GM18517 (cell line): ENCODE measurements at regions not wholly inside any gene's neighbourhood (a gene's known extent, or its start where the extent isn't known, plus 50 kb on each side); places are given as distances from the start of the nearest gene placed in this dataset.
A peak's percentile ranks its signal among the peaks of the same experiment; 100 is the strongest.

ENCODE experiments used
- ATAC-seq: cut with Tn5 transposase; IDR thresholded peaks from one replicate; pipeline ENCODE4 v1.9.1; 2021; ENCODE audit warnings: mild to moderate bottlenecking, moderate library complexity; ENCODE audit not compliant: unreplicated experiment

GRCh38 chr13:64985075-64985474, 2245.1 kb downstream of the PCDH9 start:
- ATAC-seq = no peak

GRCh38 chr13:64962404-64962803, 2267.7 kb downstream of the PCDH9 start:
- no peak for ATAC-seq

- ATAC-seq = no peak
Observed at GRCh38 chr13:64959276-64959675, 2270.9 kb downstream of the PCDH9 start.

DNA sequence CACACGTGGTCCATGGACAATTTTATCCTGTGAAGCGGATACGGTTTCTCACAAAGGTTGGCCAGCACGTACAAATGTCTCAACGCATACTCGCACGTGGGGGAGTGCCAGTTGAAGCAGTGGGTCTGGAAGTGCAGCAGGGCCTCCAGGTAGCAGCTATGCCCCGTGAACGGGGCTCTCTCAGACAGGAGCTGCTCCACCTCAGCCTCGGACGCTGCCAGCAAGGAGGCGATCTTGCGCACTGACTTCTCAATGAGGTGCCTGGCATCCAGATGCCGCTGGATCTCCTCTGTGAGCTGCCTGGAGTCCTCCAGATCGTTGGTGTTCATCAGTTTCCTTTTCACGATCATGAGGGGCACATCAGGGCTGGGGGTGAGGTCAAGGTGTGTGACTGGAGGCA, 2272.0 kb downstream of the PCDH9 start:
- no peak for ATAC-seq

GRCh38 chr13:64938660-64939059, 2291.5 kb downstream of the PCDH9 start:
- ATAC-seq = no peak

- ATAC-seq = no peak
Observed at GRCh38 chr13:64937302-64937701, 2292.8 kb downstream of the PCDH9 start.

- ATAC-seq = no peak
Observed at GRCh38 chr13:64936879-64937278, 2293.3 kb downstream of the PCDH9 start.

- ATAC-seq = no peak
Observed at GRCh38 chr13:64935441-64935840, 2294.7 kb downstream of the PCDH9 start.

DNA sequence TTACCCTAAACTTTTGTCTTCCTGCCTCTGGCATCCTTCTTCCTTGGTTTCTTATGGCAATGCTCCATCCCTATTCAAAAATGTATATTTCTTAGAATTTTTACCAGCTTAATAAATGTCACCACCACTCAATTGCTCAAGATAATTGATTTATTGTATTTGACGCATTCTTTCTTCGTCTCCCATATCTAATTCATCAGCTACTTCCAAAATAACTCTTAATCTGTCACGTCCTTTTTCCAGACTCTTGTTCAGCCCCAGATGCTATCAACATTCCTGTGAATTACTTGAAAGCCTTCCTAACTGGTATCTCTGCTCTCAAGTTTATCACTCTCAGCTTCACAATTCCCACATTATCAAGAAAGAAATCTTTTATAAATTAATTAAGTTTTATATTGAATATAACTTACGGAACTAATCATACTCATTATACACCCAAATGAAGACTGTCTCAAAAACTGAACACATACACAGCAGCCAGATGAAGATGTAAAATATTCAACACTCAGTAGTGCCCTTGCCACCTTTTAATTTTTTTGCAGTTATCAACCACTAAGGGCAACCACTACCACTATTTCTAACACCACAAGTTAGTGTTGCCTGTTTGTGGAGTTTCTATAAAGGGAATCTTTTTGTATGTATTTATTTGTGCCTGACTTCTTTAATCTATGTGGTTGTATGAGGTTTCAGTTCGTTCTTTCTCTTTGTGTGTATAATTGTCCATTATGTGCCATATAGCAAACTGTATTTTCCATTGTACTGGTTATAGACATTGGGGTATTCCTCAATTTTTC, 2295.4 kb downstream of the PCDH9 start:
- ATAC-seq = no peak

DNA sequence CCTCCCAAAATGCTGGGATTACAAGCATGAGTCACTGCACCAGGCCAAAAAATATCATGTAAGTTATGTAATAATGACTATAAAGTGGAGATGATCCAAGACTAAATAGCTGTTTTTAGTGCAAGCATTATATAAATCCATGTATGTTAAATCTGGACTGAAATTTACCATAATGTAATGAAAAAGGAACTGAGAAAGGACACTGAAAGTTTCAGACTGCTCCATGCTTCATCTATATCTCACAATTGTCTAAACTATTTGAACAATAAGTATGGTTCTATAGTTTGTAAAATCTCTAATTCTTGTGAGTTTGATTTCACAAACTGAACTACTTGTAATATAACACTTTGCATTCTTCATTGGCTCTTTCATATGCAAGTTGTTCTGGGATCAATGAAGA, 2299.5 kb downstream of the PCDH9 start:
- ATAC-seq = no peak

DNA sequence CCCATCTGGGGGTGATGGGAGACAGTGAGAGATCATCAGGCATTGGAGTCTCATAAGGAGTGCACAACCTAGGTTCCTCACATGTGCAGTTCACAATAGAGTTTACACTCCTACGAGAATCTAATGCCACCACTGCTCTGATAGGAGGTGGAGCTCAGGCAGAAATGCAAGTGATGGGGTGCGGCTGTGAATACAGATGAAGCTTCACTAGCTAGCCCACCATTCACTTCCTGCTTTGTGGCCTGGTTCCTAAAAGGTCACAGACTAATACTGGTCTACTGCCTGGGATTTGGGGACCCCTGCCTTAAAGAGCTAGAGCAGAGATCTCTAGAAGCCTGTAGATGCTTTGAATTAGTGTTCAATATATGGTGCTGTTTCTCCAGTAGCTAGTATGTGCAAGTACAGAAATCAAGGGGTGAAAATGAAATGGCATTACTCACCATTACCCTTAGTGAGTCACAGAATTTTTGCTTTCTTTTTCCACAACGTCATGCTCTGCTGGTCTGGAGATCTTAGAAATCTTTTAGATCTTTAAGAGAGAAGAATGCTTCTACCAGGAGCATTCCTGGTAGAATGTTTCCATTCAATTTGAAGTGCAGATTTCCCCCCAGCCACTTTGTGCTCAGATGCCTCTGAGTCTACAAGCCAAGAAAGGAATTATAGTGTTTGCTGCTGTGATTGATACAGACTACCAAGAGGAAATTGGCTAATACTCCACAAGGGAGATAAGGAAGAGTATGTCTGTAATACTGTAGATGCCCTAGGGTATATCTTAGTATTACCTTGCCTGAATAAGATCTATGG, 2301.2 kb downstream of the PCDH9 start:
- peak; percentile 56 for ATAC-seq

DNA sequence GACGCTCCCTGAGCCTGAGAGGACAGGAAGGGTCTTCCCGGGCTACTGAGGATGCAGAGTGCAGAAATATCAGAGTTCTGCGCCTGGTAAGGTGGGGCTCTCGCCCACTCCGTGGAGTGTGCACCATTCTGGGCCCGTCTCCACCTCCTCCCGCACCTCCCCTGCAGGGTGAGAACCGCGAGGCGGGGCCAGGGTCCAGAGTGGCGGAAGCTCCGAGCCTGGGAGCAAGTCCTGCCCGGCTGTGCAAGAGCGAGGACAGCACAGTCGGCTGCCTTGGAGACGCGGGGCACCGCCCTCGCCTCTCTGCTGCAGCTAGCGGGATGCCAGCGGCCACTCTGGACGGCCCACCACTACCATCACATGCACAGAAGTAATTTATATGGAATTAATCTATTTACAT, 2304.4 kb downstream of the PCDH9 start:
- no peak for ATAC-seq

- ATAC-seq = no peak
Observed at GRCh38 chr13:64925284-64925683, 2304.9 kb downstream of the PCDH9 start.

- no peak for ATAC-seq
Observed at GRCh38 chr13:64924401-64924800, 2305.7 kb downstream of the PCDH9 start.

GRCh38 chr13:64917566-64917965, 2312.6 kb downstream of the PCDH9 start:
- no peak for ATAC-seq

- no peak for ATAC-seq
Observed at GRCh38 chr13:64912141-64912540, 2318.0 kb downstream of the PCDH9 start.

DNA sequence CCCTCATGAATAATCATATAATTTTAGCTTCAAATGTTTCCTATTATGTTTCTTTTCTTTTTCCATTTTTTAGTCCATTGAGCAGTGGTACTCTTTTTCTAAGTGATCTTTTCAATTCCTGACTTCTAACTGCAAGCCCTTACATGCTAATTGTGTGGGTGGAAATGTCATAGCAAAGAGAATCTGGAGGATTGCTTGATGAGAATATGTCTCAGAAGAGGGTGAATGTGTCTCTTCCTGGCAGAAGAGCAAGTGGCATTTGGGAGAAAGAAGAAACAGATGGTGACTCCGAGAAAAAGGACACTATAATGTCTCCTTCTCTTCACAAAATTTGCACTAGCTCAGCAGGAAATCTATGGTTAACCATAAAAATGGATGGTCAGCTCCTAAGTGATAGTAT, 2320.0 kb downstream of the PCDH9 start:
- ATAC-seq = no peak

DNA sequence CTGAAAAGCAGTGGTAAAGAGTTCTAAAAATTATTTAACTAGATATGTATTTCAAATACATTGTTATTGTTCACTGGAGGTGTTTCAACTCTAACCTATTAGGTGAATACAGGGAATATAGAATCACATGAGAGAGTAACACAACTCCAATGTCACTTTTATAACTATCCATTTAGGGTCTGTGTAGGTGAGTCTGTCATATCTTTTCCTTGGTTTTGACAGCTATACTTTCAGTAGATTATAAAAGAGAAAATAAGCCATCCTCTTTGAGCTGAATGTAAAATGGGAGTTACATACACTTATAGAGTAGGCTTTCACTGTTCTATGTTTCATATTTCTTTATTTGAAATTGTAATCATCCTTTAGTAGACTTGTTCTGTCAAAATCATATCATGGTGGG, 2321.0 kb downstream of the PCDH9 start:
- no peak for ATAC-seq

GRCh38 chr13:64900039-64900438, 2330.1 kb downstream of the PCDH9 start:
- ATAC-seq = no peak

DNA sequence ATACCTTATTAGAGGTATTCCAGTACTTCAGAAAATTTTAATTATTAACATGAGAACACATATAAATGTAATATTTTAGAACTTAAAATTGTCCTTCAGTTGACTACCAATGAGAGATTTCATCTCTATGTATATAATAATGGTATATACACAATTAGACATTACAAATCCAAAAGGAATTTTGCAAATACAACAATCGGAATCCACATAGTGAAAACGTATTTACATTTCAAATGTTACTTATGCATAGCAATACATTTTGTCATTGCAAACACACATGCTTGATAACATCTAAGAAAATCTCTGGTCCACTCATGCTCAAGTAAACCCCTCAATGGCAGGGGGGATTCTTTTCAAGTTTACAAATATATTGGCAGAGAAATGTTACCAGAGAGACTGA, 2345.2 kb downstream of the PCDH9 start:
- no peak for ATAC-seq

DNA sequence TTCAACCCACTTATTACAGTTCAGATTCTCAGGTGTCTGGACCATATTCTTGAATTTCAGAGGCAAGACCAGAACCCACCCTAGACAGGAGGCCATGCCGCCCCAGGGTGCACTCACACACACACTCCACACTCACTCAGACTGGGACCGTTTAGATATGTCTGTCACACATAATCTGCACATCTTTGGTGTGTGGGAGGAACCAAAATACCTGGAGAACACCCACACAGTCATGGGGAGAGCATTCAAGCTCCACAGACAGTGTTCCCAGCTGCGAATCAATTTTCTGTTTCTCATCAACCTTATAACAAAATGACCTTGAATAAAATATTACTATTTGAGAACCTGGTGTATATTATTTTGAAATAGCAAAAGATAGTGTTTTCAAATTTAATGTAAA, 2353.0 kb downstream of the PCDH9 start:
- ATAC-seq = no peak

DNA sequence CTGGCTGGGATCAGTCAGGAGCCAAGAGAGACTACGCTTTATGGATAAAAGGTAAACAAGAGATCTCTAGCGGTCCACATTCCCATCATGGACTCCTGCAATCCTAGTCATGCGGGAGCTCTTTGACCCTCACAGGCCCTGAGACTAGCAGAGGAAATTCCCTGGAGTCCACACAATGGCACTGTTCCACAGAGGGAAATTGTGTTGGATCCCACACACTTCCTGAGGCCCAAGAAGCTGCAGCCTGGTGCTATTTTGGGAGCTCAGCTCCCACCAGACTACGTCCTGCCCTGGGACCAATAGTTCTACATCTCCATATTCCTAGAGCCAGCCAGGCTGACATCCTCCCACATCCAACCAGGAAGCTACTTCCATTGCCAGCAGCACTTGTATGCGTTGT, 2358.4 kb downstream of the PCDH9 start:
- ATAC-seq = no peak
